GM23338 (cell line): ENCODE measurements at regions not wholly inside any gene's neighbourhood (a gene's known extent, or its start where the extent isn't known, plus 50 kb on each side); places are given as distances from the start of the nearest gene placed in this dataset.

Experiments used
- CTCF ChIP-seq, 2 experiments: fragments of 200-600 bp in 1 of 2; sonication (generic) in 1 of 2; conservative IDR thresholded peaks; 2 replicates each; pipeline versions ENCODE4 v1.5.1 to v1.6.1; 2016 to 2017; ENCODE audit warnings: antibody characterized with exemption in 2 of 2, low read depth in 2 of 2, mild to moderate bottlenecking in 2 of 2, moderate library complexity in 1 of 2
- EZH2 ChIP-seq: fragments of 200-600 bp; sonication (generic); IDR thresholded peaks from one replicate; pipeline ENCODE4 v1.8.0; 2017; ENCODE audit warnings: antibody characterized with exemption, mild to moderate bottlenecking, low read depth; ENCODE audit not compliant: unreplicated experiment
- POLR2AphosphoS5 ChIP-seq: IDR thresholded peaks from 2 replicates; pipeline ENCODE4 v1.6.1; 2016; ENCODE audit warnings: antibody characterized with exemption, low read depth
- REST ChIP-seq: IDR thresholded peaks from one replicate; pipeline ENCODE4 v1.6.1; 2018; ENCODE audit warnings: antibody characterized with exemption; ENCODE audit not compliant: unreplicated experiment

DNA sequence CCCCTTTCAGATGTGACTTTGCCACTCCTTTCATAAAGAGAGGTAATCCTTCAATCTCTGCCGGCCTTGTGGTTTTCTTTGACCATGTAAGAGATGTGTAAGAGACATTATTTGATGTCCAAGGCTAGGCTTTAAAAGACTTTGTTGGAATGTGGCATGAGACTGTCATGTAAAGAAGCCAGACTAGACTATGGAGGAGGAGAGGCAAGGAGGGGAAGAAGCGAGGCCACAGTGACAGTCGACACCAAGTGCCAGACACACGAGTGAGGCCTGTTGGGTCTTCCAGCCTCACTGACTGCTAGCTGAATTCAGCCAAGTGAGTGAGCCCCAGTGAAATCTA, 1013.3 kb downstream of the MAT2B start:
- TF ChIP-seq CTCF (conservative IDR thresholded peaks at IDR 0.05; ENCODE audit: low read depth in 2 of 2) (no peak), POLR2AphosphoS5 (no peak), REST (no peak), EZH2 (no peak)
